Erythroblast (primary cell): ENCODE measurements at regions not wholly inside any gene's neighbourhood (a gene's known extent, or its start where the extent isn't known, plus 50 kb on each side); places are given as distances from the start of the nearest gene placed in this dataset.
"Not testable (repeated sequence)": the region's sequence is repeated elsewhere in the genome, so short reads cannot be mapped to it uniquely, and the experiment has no call there.

Experiments
- DNase-seq, 2 experiments: peaks; one replicate each; lab custom pipeline; 2025; lab: John Stamatoyannopoulos, UW
- GATA1 ChIP-seq: IDR thresholded peaks from 2 replicates; pipeline ENCODE4 v1.6.1; 2011; ENCODE audit warnings: low read depth, mild to moderate bottlenecking, control low read depth, low read length, moderate library complexity
- POLR2A ChIP-seq: IDR thresholded peaks from 2 replicates; pipeline ENCODE4 v1.6.1; 2011; ENCODE audit warnings: mild to moderate bottlenecking, low read length

GRCh38 chr12:34298176-34298970 lies 276.1 kb downstream of the ALG10 start:
- no peak for DNase-seq
- TF ChIP-seq GATA1 (no peak), POLR2A (no peak)

- TF ChIP-seq POLR2A (no peak), GATA1 (no peak)
- DNase-seq: no peak
Measured at GRCh38 chr12:34298971-34299801, 276.9 kb downstream of the ALG10 start.

GRCh38 chr12:34299802-34300193 lies 277.5 kb downstream of the ALG10 start:
- DNase-seq: no peak
- TF ChIP-seq GATA1: no peak
- no peak for TF ChIP-seq POLR2A

GRCh38 chr12:34300376-34301250 lies 278.3 kb downstream of the ALG10 start:
- DNase-seq: no peak
- TF ChIP-seq POLR2A (no peak), GATA1 (no peak)

GRCh38 chr12:34301251-34302130 lies 279.2 kb downstream of the ALG10 start:
- TF ChIP-seq POLR2A: no peak
- TF ChIP-seq GATA1: no peak
- DNase-seq: no peak

GRCh38 chr12:34302131-34302885 lies 280.0 kb downstream of the ALG10 start:
- TF ChIP-seq POLR2A (no peak), GATA1 (no peak)
- no peak for DNase-seq

- TF ChIP-seq POLR2A (no peak), GATA1 (no peak)
- no peak for DNase-seq
Measured at GRCh38 chr12:34303091-34303870, 281.0 kb downstream of the ALG10 start.

- DNase-seq: no peak
- TF ChIP-seq GATA1: no peak
- TF ChIP-seq POLR2A: no peak
Measured at GRCh38 chr12:34304001-34304400, 281.7 kb downstream of the ALG10 start.

GRCh38 chr12:34304546-34304945 lies 282.2 kb downstream of the ALG10 start:
- no peak for DNase-seq
- TF ChIP-seq GATA1 (no peak), POLR2A (no peak)

GRCh38 chr12:34305176-34305575 lies 282.9 kb downstream of the ALG10 start:
- no peak for TF ChIP-seq GATA1
- TF ChIP-seq POLR2A: no peak
- DNase-seq: no peak

- DNase-seq: no peak
- TF ChIP-seq POLR2A (no peak), GATA1 (no peak)
Measured at GRCh38 chr12:34306133-34306830, 284.0 kb downstream of the ALG10 start.

GRCh38 chr12:34309806-34310804 lies 287.8 kb downstream of the ALG10 start:
- not testable (repeated sequence) for DNase-seq
